GM12873 (cell line): ENCODE measurements at regions not wholly inside any gene's neighbourhood (a gene's known extent, or its start where the extent isn't known, plus 50 kb on each side); places are given as distances from the start of the nearest gene placed in this dataset.

Source experiments
- TF ChIP-seq, protein P1 (sequence below): IDR thresholded peaks from 2 replicates; pipeline ENCODE4 v1.5.1; 2012; ENCODE audit warnings: low read depth, mild to moderate bottlenecking, moderate library complexity, low read length, control low read depth; ENCODE audit not compliant: insufficient read depth; ENCODE audit errors: missing control alignments

DNA sequence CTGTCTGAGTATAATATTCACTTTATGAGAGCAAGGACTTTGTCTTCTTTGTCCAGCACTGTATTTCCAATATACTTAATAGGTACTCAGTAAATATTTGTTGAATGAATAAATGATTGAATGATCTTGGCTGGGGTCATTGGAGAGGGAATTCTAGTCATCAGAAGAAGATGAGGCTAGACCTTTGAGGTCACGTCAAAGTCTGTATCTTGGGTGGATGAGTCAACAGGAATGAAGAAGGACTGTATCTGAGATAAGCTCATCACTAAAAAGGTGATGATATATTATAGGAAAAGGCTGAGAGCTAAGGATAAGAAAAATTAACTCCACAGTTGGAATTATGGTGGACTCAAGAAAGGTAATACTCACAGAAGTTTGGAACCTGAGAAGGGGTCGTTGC, 125.1 kb upstream of the MAGI3 start:
- TF ChIP-seq, protein P1, sequence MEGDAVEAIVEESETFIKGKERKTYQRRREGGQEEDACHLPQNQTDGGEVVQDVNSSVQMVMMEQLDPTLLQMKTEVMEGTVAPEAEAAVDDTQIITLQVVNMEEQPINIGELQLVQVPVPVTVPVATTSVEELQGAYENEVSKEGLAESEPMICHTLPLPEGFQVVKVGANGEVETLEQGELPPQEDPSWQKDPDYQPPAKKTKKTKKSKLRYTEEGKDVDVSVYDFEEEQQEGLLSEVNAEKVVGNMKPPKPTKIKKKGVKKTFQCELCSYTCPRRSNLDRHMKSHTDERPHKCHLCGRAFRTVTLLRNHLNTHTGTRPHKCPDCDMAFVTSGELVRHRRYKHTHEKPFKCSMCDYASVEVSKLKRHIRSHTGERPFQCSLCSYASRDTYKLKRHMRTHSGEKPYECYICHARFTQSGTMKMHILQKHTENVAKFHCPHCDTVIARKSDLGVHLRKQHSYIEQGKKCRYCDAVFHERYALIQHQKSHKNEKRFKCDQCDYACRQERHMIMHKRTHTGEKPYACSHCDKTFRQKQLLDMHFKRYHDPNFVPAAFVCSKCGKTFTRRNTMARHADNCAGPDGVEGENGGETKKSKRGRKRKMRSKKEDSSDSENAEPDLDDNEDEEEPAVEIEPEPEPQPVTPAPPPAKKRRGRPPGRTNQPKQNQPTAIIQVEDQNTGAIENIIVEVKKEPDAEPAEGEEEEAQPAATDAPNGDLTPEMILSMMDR: no peak

DNA sequence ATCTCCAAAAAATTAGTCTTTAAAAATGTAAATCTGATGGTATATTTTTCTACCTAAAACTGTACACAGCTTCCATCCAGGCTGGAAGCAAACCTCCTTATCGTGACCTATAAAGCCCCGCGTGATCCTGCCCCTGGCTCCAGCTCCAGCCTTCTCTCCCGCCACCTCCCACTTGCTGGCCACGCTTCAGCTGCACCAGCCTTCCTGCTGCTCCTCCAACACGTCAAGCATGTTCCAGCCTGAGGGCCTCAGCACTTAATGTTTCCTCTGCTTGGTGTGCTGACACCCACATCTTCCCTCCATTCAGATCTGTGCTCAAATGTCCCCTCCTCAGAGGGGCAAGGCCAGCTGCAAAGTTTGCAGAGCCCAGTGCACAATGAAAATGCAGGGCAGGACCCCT, 123.5 kb upstream of the MAGI3 start:
- TF ChIP-seq, protein P1: no peak

DNA sequence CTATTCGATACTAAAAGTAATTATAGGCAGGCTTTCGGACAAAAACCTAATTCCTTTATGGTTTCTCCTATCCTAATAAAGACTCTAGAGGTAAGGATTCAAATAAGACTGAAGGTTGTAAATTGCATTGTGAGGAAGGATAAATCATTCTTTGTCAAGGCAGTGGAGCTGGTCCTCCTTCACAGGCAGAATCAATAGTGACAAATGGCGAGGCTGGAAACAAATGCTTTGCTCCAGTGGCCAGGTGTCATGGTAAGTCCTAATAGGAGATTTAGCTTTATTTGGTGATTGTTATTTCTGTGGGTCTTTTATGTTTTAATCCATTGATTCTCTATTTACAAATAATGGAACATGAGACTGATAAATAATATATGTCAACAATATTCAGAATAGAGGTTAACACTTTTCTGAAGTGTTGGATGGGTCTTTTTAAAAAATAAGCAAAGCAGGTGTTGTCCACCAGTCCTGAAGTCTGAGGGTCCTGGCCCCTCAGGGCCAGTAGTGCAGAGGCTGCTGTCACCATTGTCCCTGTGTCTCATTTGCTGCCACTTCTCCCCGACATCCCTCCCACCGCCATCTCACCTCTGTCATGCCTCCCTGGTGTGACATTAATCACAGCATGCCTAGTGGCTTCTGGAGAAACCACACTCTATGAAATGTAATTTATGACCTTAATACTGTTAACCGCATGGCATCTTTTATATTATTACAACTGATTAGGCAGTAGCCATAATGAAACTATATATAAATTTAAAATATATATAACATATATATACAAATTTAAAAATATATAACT, 120.9 kb upstream of the MAGI3 start:
- TF ChIP-seq, protein P1: no peak

DNA sequence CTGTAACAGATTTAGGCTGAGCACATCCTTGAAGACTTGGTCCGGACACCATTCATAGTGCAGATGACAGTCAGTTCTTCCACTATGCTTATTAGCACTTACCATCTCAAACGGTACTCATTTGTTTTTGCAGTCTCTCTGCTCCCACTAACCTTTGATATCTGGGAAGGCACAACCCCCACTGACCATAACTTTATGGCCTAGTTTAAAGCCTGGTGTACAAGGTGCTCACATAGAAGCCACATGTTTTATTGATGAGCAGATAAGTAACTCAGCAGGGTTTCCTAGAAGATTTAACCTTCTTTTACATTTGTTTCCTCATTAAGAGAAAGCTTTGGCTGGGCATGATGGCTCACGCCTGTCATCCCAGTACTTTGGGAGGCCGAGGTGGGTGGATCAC, 119.3 kb upstream of the MAGI3 start:
- TF ChIP-seq, protein P1: no peak

DNA sequence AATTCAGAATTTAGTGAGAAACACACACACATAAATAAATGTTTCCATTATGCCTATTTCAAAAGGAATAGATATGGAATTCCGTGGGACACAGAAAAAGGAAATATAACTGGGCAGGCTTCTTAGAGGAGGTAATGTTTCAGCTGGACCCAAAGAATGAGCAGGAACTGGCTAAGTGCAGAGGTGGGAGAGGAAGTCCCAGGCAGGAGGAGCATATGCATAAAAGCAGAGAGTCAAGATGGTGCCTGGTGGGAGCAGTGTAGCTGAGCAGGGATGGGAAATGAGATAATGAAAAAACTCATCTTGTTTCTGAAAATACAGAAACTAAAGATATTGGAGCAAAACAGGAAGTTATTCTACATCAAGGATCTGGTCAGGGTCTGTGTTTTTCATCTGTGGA, 115.2 kb upstream of the MAGI3 start:
- TF ChIP-seq, protein P1: no peak

DNA sequence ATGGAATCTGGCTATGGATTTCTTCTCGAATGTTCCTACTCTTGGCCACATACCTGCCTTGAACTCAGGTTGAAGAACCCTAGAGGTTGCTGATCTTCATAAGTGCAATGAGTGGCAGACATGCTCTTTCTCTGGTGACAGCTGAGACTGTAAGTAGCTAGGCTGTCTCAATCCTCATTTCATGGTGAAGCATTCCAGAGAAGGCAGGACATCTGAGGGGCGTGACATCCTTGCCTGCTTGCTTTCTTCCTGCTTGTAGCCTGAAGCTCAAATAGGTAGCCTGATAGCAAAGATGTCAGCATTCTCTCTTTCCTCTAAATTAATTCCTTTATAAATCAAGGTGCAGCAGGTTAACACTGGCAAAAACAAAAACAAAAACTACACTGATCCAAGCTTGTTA, 114.6 kb upstream of the MAGI3 start:
- TF ChIP-seq, protein P1: no peak

DNA sequence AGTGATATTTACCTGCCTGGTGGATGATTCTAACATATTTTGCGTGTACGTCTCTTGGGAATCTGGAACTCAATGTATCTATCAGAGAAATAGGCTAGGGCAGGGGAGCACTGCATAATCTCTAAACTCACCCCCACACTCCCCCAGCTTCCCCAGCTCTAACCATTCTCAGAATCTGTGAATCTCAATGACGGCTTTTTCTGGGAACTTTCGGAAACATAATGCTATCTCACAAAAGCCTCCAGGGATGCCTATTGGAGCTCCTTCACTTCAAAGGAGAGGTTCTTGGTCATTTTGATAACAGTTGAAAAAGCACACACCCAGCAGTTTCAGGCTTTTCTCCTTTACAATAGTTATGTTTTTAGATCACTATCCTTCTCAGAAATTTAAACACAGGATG, 113.8 kb upstream of the MAGI3 start:
- TF ChIP-seq, protein P1: no peak
